Keratinocyte (primary cell): ENCODE measurements at regions not wholly inside any gene's neighbourhood (a gene's known extent, or its start where the extent isn't known, plus 50 kb on each side); places are given as distances from the start of the nearest gene placed in this dataset.
"Not testable (repeated sequence)": the region's sequence is repeated elsewhere in the genome, so short reads cannot be mapped to it uniquely, and the experiment has no call there.

Source experiments
- DNase-seq: peaks from one replicate; pipeline ENCODE4 v3.0.0-alpha.2; 2011; ENCODE audit warnings: low read depth, missing footprints, low spot score
- FAIRE-seq: peaks from 2 replicates; lab custom pipeline; 2011; peaks lifted over from hg19 to GRCh38; lab: Jason Lieb, UNC
- H2AFZ ChIP-seq: 2 replicates; pipeline ENCODE4 v1.6.0; 2012; ENCODE audit warnings: low read length, control low read depth, inconsistent platforms; ENCODE audit not compliant: control insufficient read depth
- H3K27ac ChIP-seq: 2 replicates; pipeline ENCODE4 v1.5.1; 2011; ENCODE audit warnings: low read length; ENCODE audit not compliant: control insufficient read depth, insufficient read depth
- H3K27me3 ChIP-seq: 3 replicates; pipeline ENCODE4 v1.6.0; 2011; ENCODE audit warnings: low read length; ENCODE audit not compliant: control insufficient read depth, insufficient read depth; ENCODE audit errors: extremely low read depth
- H3K36me3 ChIP-seq, 2 experiments: 2 replicates in 1 of 2; 3 replicates in 1 of 2; pipeline ENCODE4 v1.5.1; 2011; ENCODE audit warnings: low read length in 2 of 2, mild to moderate bottlenecking in 1 of 2; ENCODE audit not compliant: control insufficient read depth in 2 of 2, insufficient read depth in 2 of 2; ENCODE audit errors: extremely low read depth in 1 of 2
- H3K4me1 ChIP-seq: 3 replicates; pipeline ENCODE4 v1.5.1; 2011; ENCODE audit warnings: low read length; ENCODE audit not compliant: control insufficient read depth, insufficient read depth; ENCODE audit errors: extremely low read depth
- H3K4me2 ChIP-seq: 3 replicates; pipeline ENCODE4 v1.6.0; 2011; ENCODE audit warnings: low read depth, low read length; ENCODE audit not compliant: control insufficient read depth, insufficient read depth; ENCODE audit errors: extremely low read depth
- H3K4me3 ChIP-seq, 3 experiments: fragments of 200-600 bp in 1 of 3; sonication (generic) in 1 of 3; 2 replicates in 2 of 3; 3 replicates in 1 of 3; pipeline ENCODE4 v1.5.1; 2011 to 2016; ENCODE audit warnings: low read length in 3 of 3, mild to moderate bottlenecking in 3 of 3, control low read depth in 2 of 3, inconsistent platforms in 1 of 3, low read depth in 1 of 3, mixed read lengths in 1 of 3, mixed run types in 1 of 3, moderate library complexity in 1 of 3; ENCODE audit not compliant: control insufficient read depth in 2 of 3, insufficient read depth in 2 of 3; ENCODE audit errors: extremely low read depth in 1 of 3
- H3K79me2 ChIP-seq: 2 replicates; pipeline ENCODE4 v1.6.0; 2012; ENCODE audit warnings: low read length; ENCODE audit not compliant: control insufficient read depth, insufficient read depth
- H3K9ac ChIP-seq: 3 replicates; pipeline ENCODE4 v1.6.0; 2011; ENCODE audit warnings: low read length; ENCODE audit not compliant: control insufficient read depth, insufficient read depth; ENCODE audit errors: extremely low read depth
- H3K9me1 ChIP-seq: 3 replicates; pipeline ENCODE4 v1.6.0; 2011; ENCODE audit warnings: low read length; ENCODE audit not compliant: control insufficient read depth, insufficient read depth; ENCODE audit errors: extremely low read depth
- H3K9me3 ChIP-seq: 2 replicates; pipeline ENCODE4 v1.5.1; 2012; ENCODE audit warnings: low read depth, low read length; ENCODE audit not compliant: control insufficient read depth
- H4K20me1 ChIP-seq: 3 replicates; pipeline ENCODE4 v1.6.0; 2011; ENCODE audit warnings: low read length; ENCODE audit not compliant: control insufficient read depth, insufficient read depth; ENCODE audit errors: extremely low read depth
- dilution Hi-C: fragments of 300-500 bp; cut with MboI; formaldehyde crosslinking; loops from one replicate; pipeline ENCODE4 v1.7.0; 2020; ENCODE audit warnings: low sequenced_read_pairs; ENCODE audit not compliant: extremely low pct_ligation_motif_present
- TF ChIP-seq, protein P1 (sequence below), 3 experiments: IDR thresholded peaks in 1 of 3; conservative IDR thresholded peaks in 1 of 3; optimal IDR thresholded peaks in 1 of 3; 2 replicates in 2 of 3; 3 replicates in 1 of 3; pipeline versions ENCODE3 to v1.5.1; 2011; ENCODE audit warnings: low read length in 3 of 3, mild to moderate bottlenecking in 3 of 3, moderate library complexity in 2 of 3, control low read depth in 1 of 3, inconsistent platforms in 1 of 3; ENCODE audit not compliant: insufficient read depth in 2 of 3; ENCODE audit errors: extremely low read depth in 1 of 3

DNA sequence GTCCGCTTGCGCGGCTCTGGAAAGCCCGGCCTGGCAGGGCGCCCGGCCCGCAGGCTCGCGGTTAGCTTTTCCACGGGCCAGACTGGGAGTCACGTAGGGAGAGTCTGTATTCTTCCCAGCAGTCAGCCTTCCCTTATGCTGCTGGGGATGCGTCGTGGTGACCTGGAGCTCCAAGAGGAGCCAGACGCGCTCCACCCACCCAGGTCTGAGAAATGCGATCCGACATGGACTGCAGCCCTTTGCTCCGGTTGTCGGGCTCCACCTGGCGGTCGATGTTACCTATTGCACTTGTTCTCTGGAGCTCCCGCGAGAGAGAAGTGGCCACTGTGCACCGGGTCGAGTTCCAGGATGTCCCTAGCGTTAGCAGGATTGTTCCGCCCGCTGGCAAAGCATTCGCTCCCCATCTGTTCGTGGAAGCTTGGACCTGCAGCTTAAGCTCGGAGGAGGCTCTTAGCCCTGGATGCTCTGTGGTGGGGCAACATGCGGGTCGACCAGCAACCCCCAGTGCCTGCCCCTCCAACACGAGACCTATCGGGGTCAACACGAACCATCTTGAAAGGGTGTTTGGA lies 367.4 kb downstream of the SPATA31A6 start:
- H3K4me3 ChIP-seq, H4K20me1 ChIP-seq, H3K79me2 ChIP-seq, H3K36me3 ChIP-seq, DNase-seq, H3K9ac ChIP-seq, dilution Hi-C loops, H3K9me1 ChIP-seq, H3K9me3 ChIP-seq, H2AFZ ChIP-seq, H3K4me2 ChIP-seq, H3K27ac ChIP-seq, H3K4me1 ChIP-seq, H3K27me3 ChIP-seq: not testable (repeated sequence)
- TF ChIP-seq, protein P1, sequence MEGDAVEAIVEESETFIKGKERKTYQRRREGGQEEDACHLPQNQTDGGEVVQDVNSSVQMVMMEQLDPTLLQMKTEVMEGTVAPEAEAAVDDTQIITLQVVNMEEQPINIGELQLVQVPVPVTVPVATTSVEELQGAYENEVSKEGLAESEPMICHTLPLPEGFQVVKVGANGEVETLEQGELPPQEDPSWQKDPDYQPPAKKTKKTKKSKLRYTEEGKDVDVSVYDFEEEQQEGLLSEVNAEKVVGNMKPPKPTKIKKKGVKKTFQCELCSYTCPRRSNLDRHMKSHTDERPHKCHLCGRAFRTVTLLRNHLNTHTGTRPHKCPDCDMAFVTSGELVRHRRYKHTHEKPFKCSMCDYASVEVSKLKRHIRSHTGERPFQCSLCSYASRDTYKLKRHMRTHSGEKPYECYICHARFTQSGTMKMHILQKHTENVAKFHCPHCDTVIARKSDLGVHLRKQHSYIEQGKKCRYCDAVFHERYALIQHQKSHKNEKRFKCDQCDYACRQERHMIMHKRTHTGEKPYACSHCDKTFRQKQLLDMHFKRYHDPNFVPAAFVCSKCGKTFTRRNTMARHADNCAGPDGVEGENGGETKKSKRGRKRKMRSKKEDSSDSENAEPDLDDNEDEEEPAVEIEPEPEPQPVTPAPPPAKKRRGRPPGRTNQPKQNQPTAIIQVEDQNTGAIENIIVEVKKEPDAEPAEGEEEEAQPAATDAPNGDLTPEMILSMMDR (optimal IDR thresholded peaks at IDR 0.05 in 1 of 3, IDR thresholded peaks at IDR 0.05 in 1 of 3, conservative IDR thresholded peaks at IDR 0.05 in 1 of 3; ENCODE audit: extremely low read depth in 1 of 3, insufficient read depth in 2 of 3, low read length in 3 of 3), result peak in 1 of 3 experiments; percentile 27
- FAIRE-seq, result peak; percentile 61

DNA sequence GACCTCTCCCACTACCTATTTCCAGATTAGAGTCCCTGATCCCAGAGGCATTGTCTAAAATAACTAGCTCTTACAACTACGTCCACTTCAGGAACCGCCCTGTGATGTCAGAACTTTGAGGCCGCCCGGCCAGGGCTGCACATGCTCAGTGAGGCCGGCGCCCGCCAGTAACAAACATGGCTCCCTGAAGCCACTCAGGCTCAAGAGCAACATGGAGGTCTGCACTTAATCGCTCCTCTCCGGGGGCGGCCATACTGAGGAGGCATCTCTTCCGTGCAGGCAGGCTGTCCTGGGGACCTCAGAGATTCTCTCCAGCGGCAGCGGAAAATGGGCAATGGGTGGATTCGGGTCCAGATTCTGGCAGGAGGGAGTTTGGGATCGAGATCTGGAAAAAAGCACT lies 385.1 kb downstream of the SPATA31A6 start:
- H3K36me3 ChIP-seq, H3K4me3 ChIP-seq, H3K9me3 ChIP-seq, H3K27ac ChIP-seq, H3K27me3 ChIP-seq, dilution Hi-C loops, DNase-seq, H3K9ac ChIP-seq, H2AFZ ChIP-seq, H3K79me2 ChIP-seq, H3K4me1 ChIP-seq, H4K20me1 ChIP-seq, H3K4me2 ChIP-seq, FAIRE-seq, H3K9me1 ChIP-seq: not testable (repeated sequence)

GRCh38 chr9:42568942-42569556 lies 385.6 kb downstream of the SPATA31A6 start:
- not testable (repeated sequence) for H3K27me3 ChIP-seq, H3K4me1 ChIP-seq

DNA sequence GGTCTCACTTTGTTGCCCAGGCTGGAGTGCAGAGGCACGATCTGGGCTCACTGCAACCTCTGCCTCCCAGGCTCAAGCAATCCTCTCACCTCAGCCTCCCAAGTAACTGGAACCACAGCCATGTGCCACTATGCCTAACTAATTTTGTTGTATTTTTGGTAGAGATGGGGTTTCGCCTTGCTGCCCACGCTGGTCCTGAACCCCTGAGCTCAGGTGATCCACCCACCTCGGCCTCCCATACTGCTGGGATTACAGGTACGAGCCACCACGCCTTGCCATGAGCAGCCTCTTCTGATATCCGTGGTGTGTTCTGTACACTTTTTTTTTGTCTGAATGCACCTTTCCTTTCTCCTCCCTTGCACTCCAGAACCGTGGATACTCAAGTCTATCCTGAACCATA lies 394.4 kb downstream of the SPATA31A6 start:
- H3K4me2 ChIP-seq, FAIRE-seq, H4K20me1 ChIP-seq, H3K27ac ChIP-seq, H3K27me3 ChIP-seq, H2AFZ ChIP-seq, H3K9me3 ChIP-seq, H3K36me3 ChIP-seq, H3K4me3 ChIP-seq, H3K4me1 ChIP-seq, H3K9me1 ChIP-seq, H3K79me2 ChIP-seq, H3K9ac ChIP-seq, DNase-seq, dilution Hi-C loops: not testable (repeated sequence)

More at GRCh38 chr9:42568942-42569556, 385.6 kb downstream of the SPATA31A6 start:
- peak overlapping the region in 1 of 3 experiments; percentile 27 for H3K4me3 ChIP-seq
- dilution Hi-C loops, H3K36me3 ChIP-seq, H2AFZ ChIP-seq, H3K9ac ChIP-seq, H3K79me2 ChIP-seq, H3K9me1 ChIP-seq, H3K27ac ChIP-seq, DNase-seq, FAIRE-seq, H3K4me2 ChIP-seq, H4K20me1 ChIP-seq, H3K9me3 ChIP-seq: not testable (repeated sequence)
